ENCODE measurements at regions not wholly inside any gene's neighbourhood (a gene's known extent, or its start where the extent isn't known, plus 50 kb on each side); places are given as distances from the start of the nearest gene placed in this dataset.
"Not testable (repeated sequence)": the region's sequence is repeated elsewhere in the genome, so short reads cannot be mapped to it uniquely, and the experiment has no call there.

DNA sequence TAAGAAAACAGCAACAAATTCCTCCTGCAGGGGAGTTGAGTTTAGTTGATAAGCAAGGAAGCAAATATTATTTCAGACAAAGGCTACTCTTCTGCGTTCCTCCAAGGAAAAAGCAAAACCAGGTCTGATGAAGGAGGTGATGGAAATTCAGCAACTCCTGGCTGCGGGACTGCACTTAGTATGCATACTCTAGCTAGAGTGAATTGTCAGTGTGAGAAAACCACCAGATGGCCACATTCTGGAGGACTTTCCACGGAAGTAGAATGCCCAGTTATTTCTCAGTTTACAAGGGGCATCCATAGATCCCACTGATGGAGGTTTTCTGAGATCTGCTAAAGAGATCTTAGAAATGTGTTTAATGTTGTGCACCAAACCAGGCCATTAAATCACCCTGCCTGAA, 338.6 kb upstream of the PUDP start:
- Histone ChIP-seq H3K4me1 (replicated peaks) (no peaks in the 10 kb centered on the region), H3K9me3 (no peaks in the 10 kb centered on the region), H3K27me3 (replicated peaks; ENCODE audit: insufficient read depth) (no peaks in the 10 kb centered on the region), H3K27ac (no peak overlapping the region), H3K36me3 (no peaks in the 10 kb centered on the region), H3K4me3 (no peak overlapping the region)
- 62% methylated on average over 3 of the region's 3 CpGs for WGBS
- TF ChIP-seq POLR2A (IDR thresholded peaks at IDR 0.05): no peak
- TF ChIP-seq POLR2AphosphoS5 (IDR thresholded peaks at IDR 0.05): no peak
- TF ChIP-seq, protein P1, sequence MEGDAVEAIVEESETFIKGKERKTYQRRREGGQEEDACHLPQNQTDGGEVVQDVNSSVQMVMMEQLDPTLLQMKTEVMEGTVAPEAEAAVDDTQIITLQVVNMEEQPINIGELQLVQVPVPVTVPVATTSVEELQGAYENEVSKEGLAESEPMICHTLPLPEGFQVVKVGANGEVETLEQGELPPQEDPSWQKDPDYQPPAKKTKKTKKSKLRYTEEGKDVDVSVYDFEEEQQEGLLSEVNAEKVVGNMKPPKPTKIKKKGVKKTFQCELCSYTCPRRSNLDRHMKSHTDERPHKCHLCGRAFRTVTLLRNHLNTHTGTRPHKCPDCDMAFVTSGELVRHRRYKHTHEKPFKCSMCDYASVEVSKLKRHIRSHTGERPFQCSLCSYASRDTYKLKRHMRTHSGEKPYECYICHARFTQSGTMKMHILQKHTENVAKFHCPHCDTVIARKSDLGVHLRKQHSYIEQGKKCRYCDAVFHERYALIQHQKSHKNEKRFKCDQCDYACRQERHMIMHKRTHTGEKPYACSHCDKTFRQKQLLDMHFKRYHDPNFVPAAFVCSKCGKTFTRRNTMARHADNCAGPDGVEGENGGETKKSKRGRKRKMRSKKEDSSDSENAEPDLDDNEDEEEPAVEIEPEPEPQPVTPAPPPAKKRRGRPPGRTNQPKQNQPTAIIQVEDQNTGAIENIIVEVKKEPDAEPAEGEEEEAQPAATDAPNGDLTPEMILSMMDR (IDR thresholded peaks at IDR 0.05): no peak
- no peak for DNase-seq (ENCODE audit: low spot score)
- intact Hi-C loops (cut with DNase I): no loop called here

DNA sequence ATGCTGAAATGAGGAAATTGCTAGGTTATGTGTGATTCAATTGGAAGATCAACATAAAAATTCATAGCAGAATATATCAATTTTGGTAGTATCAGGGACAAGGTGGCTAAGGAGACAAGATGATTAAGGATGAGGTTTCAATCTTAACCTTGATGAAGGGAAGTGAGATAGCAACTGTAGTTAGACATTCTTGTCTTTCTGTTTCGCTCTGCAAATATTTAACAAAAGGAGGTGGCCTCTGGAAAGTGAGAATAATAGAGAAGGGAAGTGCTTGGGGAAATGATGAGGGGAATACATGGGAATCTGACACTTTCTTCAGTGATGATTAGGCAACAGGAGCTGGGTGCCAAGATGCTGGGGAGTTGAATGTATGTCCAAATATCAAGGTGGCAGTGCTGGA, 337.1 kb upstream of the PUDP start:
- H3K27me3 ChIP-seq (replicated peaks; ENCODE audit: insufficient read depth): no peaks in the 10 kb centered on the region
- no peak for TF ChIP-seq POLR2AphosphoS5 (IDR thresholded peaks at IDR 0.05)
- TF ChIP-seq, protein P1 (IDR thresholded peaks at IDR 0.05): no peak
- no peak for DNase-seq (ENCODE audit: low spot score)
- H3K4me3 ChIP-seq: no peak overlapping the region
- intact Hi-C loops (cut with DNase I): no loop called here
- H3K9me3 ChIP-seq: no peaks in the 10 kb centered on the region
- H3K36me3 ChIP-seq: no peaks in the 10 kb centered on the region
- 88% methylated on average over 1 of the region's 1 CpG for WGBS
- H3K4me1 ChIP-seq (replicated peaks): no peaks in the 10 kb centered on the region
- H3K27ac ChIP-seq: no peak overlapping the region

DNA sequence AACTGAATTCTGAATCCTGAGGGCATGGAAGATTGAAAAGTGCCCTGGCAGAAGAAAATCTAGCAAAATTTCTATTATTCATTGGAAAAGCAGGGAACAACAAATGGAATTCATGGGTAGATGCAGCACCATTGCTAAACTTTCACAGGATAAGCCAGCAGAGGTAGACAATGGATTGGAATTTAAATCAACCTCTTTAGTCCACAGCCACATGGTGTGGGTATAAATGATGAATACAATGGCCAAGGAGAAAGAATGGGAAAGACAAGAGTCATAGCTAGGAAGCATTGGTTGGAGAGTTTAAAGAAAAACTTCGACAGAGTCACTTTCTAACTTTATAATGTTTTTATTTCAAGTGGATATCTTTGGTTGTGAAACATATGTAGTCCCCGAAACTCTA, 332.8 kb upstream of the PUDP start:
- no peaks in the 10 kb centered on the region for H3K4me1 ChIP-seq (replicated peaks)
- DNase-seq (ENCODE audit: low spot score): no peak
- WGBS: 80% methylated on average over 2 of the region's 2 CpGs
- H3K27me3 ChIP-seq (replicated peaks; ENCODE audit: insufficient read depth): no peaks in the 10 kb centered on the region
- H3K9me3 ChIP-seq: no peaks in the 10 kb centered on the region
- H3K27ac ChIP-seq: no peak overlapping the region
- TF ChIP-seq POLR2AphosphoS5 (IDR thresholded peaks at IDR 0.05): no peak
- TF ChIP-seq POLR2A (IDR thresholded peaks at IDR 0.05): no peak
- TF ChIP-seq, protein P1 (IDR thresholded peaks at IDR 0.05): no peak
- H3K36me3 ChIP-seq: no peaks in the 10 kb centered on the region
- H3K4me3 ChIP-seq: no peak overlapping the region
- intact Hi-C loops (cut with DNase I): no loop called here

DNA sequence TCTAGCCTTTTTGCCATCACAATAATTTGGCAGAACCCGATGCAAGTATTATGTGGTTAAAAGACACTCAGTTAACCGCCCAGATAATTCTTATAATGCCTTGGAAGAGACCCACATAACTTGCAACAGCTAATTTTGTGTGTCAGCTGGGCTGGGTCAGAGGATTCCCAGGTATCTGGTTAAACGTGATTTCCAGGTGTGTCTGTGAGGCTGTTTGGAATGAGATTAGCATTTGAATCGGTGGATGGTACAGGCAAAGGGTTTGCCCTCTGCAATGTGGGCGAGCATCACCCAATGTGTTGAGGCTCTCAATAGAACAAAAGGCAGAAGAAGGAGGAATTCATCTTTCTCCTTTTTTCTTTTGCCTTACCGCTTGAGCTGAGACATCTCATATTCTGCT, 314.2 kb upstream of the PUDP start:
- no peak overlapping the region for H3K4me3 ChIP-seq
- no peak for DNase-seq (ENCODE audit: low spot score)
- H3K27ac ChIP-seq: no peak overlapping the region
- 44% methylated on average over 6 of the region's 6 CpGs for WGBS
- no peaks in the 10 kb centered on the region for H3K27me3 ChIP-seq (replicated peaks; ENCODE audit: insufficient read depth)
- intact Hi-C loops (cut with DNase I): no loop called here
- no peaks in the 10 kb centered on the region for H3K9me3 ChIP-seq
- TF ChIP-seq POLR2A (IDR thresholded peaks at IDR 0.05) (no peak), POLR2AphosphoS5 (IDR thresholded peaks at IDR 0.05) (no peak)
- TF ChIP-seq, protein P1 (IDR thresholded peaks at IDR 0.05): no peak
- no peaks in the 10 kb centered on the region for H3K36me3 ChIP-seq
- no peaks in the 10 kb centered on the region for H3K4me1 ChIP-seq (replicated peaks)

DNA sequence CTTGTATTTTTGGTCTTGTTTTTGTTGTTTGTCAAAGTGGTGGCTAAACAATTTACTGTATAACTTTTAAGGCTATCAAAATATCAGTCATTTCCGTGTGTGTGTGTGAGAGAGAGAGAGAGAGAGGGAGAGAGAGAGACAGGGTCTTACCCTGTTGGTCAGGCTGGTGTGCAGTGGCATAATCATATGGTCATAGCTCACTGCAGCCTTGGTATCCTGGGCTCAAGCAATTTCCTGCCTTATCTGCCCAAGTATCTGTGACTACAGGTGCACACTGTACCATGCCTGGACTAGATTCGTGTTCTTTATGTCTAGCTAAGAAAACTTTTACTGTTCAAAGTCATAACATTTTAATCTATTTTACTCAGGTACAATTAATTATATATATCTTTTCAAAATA, 313.1 kb upstream of the PUDP start:
- intact Hi-C loops (cut with DNase I); H3K9me3 ChIP-seq; H3K27ac ChIP-seq; H3K27me3 ChIP-seq (replicated peaks; ENCODE audit: insufficient read depth); DNase-seq (ENCODE audit: low spot score); H3K36me3 ChIP-seq; H3K4me1 ChIP-seq (replicated peaks); H3K4me3 ChIP-seq: not testable (repeated sequence)
- 43% methylated on average over 2 of the region's 2 CpGs for WGBS

All from prostate gland (tissue), 2 donors.